ENCODE measurements at regions not wholly inside any gene's neighbourhood (a gene's known extent, or its start where the extent isn't known, plus 50 kb on each side); places are given as distances from the start of the nearest gene placed in this dataset.

DNA sequence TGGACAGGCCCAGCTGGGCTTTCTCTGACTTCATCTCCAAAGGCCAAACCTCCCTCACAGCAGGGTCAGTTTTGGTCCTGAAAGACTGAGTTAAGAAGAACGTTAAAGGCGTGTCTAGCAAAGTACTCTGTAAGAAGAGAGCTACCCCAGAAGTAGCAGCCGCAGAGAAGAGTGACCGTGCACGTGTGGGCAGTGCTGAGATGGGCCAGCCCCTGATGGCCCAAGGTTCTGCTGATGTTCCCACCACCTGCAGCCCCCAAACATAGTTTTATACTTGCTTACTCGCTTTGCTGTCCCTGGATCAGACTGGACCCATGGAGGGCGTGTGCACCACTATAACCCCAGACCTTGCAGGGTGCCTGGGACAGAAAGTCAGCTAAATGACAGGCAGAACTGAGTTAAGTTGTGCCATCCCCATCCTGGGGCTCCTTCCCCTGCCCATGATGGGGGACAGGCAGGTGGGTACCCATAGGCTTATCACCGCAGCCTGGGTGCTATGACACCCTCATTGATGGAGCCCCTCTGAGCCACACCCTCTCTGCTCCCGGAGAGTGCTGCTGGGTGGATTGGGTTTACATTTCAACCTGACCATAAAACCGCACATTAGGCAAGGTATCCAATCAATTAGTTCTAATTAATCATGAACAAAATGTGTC is 367.3 kb upstream of the HS6ST1 start:
- H3K4me3 Mint-ChIP-seq: no peak overlapping the region
- no peak for DNase-seq (ENCODE audit: low spot score)
- no peak overlapping the region for H3K27ac Mint-ChIP-seq
- H3K9me3 Mint-ChIP-seq: no peaks in the 10 kb centered on the region
- no peaks in the 10 kb centered on the region for H3K36me3 Mint-ChIP-seq (ENCODE audit: low read depth)
- intact Hi-C loops (cut with micrococcal nuclease): no loop called here
- H3K4me1 Mint-ChIP-seq (ENCODE audit: low read depth): peaks cover 38% of the 10 kb centered on the region
- peaks cover 5% of the 10 kb centered on the region for H3K27me3 Mint-ChIP-seq (ENCODE audit: insufficient read depth)

DNA sequence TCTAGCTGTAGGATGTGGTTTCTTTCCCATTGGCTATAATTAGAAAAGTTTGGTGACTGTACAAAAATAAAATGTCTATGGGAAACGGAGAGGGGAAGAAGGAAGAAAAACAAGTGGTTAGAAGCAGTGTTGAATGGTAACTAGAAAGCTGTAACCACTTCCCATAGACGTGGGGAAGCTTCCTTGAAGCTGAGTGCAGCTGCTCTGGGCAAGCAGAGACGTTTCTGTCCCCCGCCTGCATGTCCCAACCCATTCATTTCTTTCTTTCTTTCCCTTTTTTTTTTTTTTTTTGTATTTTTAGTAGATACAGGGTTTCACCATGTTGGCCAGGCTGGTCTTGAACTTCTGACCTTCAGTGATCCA is 367.8 kb upstream of the HS6ST1 start:
- Mint-ChIP-seq H3K36me3 (ENCODE audit: low read depth) (no peaks in the 10 kb centered on the region), H3K27ac (no peak overlapping the region), H3K9me3 (no peaks in the 10 kb centered on the region), H3K4me1 (ENCODE audit: low read depth) (peaks cover 38% of the 10 kb centered on the region), H3K27me3 (ENCODE audit: insufficient read depth) (peaks cover 1% of the 10 kb centered on the region), H3K4me3 (no peak overlapping the region)
- DNase-seq (ENCODE audit: low spot score): no peak
- intact Hi-C loops (cut with micrococcal nuclease): no loop called here

DNA sequence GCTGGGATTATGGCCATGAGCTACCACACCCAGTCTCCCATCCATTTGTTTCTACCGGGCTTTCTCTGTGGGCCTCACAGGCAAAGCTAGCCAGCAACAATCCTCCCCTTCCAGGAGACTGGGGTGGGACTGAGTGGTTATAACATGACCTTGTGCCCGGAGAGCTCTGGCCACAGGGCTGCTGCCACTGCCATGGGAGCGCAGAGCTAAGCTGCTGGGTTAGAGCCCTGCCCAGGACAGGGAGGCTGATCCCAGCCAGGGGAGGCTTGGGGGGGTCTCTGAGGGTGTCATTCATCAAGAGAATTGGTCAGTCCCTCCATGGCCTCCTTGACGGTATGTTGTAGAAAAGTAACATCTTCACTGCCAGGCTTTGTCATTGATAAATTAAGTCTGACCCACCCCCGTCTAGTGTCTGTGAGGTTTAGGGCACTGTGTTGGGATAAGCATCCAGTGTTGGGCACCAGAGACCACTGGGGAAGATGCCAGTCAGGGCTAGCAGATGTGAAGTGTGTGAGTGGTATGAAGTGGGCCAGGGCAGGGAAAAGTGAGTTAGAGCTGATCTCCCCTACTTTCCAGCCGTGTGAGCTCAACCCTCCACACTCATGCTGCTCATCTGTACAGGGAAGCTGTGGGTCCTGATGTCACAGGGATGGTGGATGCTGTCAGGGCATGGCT is 368.4 kb upstream of the HS6ST1 start:
- H3K36me3 Mint-ChIP-seq (ENCODE audit: low read depth): no peaks in the 10 kb centered on the region

DNA sequence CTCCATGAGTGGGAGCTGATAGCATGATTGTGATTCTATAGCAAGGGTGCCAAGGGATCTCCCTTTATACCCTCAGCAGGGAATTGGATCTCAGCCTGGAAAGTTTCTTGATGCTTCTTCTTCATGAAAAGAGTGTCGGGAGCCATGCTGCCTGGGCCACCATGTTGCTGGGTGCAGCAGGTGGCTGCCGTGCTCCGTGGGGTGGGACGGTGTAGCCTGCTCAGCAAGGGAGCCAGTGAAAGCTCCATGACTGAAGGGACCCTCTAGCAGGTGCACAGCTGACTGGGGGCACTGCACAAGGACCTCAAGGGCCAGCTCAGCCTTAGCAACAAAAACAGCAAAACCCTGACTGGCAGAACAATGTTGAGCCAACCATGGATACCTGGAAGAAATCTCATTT is 368.9 kb upstream of the HS6ST1 start:
- no peak for DNase-seq (ENCODE audit: low spot score)
- intact Hi-C loops (cut with micrococcal nuclease): no loop called here
- Mint-ChIP-seq H3K27me3 (ENCODE audit: insufficient read depth) (peaks cover 6% of the 10 kb centered on the region), H3K4me1 (ENCODE audit: low read depth) (peaks cover 38% of the 10 kb centered on the region), H3K9me3 (no peaks in the 10 kb centered on the region), H3K36me3 (ENCODE audit: low read depth) (no peaks in the 10 kb centered on the region), H3K27ac (no peak overlapping the region), H3K4me3 (no peak overlapping the region)

More for the DNA sequence above, 368.4 kb upstream of the HS6ST1 start:
- no peaks in the 10 kb centered on the region for H3K9me3 Mint-ChIP-seq
- no peak for DNase-seq (ENCODE audit: low spot score)
- H3K27ac Mint-ChIP-seq: no peak overlapping the region
- H3K4me3 Mint-ChIP-seq: no peak overlapping the region
- H3K4me1 Mint-ChIP-seq (ENCODE audit: low read depth): peaks cover 38% of the 10 kb centered on the region
- peaks cover 4% of the 10 kb centered on the region for H3K27me3 Mint-ChIP-seq (ENCODE audit: insufficient read depth)
- intact Hi-C loops (cut with micrococcal nuclease): no loop called here

DNA sequence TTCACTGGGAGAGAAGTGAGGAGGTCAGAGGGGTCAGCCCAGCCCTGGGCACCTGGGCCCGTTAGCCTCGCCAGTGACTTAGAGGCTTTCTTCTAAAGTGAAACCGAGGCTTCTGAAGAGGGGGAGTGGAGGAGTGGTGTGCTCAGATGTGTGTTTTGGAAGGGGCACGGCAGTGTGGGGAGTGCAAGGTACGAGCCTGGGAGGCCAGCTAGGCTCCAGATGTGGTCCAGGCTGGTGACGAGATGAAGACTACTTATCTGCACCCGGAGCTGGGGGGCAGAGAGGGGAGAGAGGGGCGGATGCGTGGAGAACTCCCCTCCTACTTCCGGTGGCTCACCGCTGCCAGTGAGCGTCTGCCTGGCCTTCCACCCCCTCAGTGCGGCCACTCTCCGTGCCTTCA is 371.3 kb upstream of the HS6ST1 start:
- peaks cover 6% of the 10 kb centered on the region for H3K27me3 Mint-ChIP-seq (ENCODE audit: insufficient read depth)
- H3K27ac Mint-ChIP-seq: no peak overlapping the region
- DNase-seq (ENCODE audit: low spot score): no peak
- intact Hi-C loops (cut with micrococcal nuclease): no loop called here
- no peak overlapping the region for H3K4me3 Mint-ChIP-seq
- H3K36me3 Mint-ChIP-seq (ENCODE audit: low read depth): no peaks in the 10 kb centered on the region
- peaks cover 37% of the 10 kb centered on the region for H3K4me1 Mint-ChIP-seq (ENCODE audit: low read depth)
- no peaks in the 10 kb centered on the region for H3K9me3 Mint-ChIP-seq

DNA sequence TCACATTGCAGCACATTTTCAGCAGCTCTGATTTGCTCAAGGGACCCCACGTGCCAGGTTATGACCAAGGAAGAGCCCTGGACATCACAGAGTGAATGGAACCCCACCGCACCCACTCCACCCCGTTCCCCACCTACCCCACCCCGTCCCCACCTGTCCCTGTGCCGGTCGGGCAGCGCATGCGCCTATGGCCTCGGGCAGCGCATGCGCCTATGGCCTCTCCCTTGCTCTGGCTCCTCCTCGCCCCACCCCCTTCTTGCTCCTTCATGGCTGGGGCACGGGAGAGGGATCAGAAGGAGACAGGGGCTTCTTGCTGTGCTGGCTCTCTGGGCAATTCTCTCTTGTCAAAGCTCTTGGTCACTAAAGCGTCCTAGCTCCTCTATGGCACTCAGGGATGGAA is 371.8 kb upstream of the HS6ST1 start:
- Mint-ChIP-seq H3K27me3 (ENCODE audit: insufficient read depth) (peaks cover 6% of the 10 kb centered on the region), H3K36me3 (ENCODE audit: low read depth) (no peaks in the 10 kb centered on the region), H3K4me3 (no peak overlapping the region), H3K4me1 (ENCODE audit: low read depth) (peaks cover 33% of the 10 kb centered on the region), H3K27ac (no peak overlapping the region), H3K9me3 (no peaks in the 10 kb centered on the region)
- intact Hi-C loops (cut with micrococcal nuclease): no loop called here
- no peak for DNase-seq (ENCODE audit: low spot score)

DNA sequence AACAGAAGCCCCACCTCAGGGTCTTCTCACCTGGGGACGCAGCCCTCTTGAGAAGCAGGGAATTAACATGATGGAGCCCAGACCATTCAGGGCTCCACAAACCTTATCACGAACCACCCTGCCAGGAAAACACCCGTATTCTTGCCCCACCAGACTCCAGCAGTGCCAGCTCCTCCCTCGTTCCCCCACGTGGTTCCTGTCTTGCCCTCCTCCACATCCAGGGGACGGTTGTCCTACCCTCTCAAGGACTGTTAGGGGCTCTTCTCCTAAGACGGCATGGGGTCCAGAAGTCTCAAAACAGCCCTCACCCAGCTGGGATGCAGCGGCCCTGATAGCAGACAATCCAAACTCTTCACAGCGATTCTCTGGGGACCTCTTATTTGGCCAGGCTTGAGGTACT is 372.2 kb upstream of the HS6ST1 start:
- H3K4me1 Mint-ChIP-seq (ENCODE audit: low read depth): peaks cover 29% of the 10 kb centered on the region
- intact Hi-C loops (cut with micrococcal nuclease): no loop called here
- no peaks in the 10 kb centered on the region for H3K36me3 Mint-ChIP-seq (ENCODE audit: low read depth)
- DNase-seq (ENCODE audit: low spot score): no peak
- H3K4me3 Mint-ChIP-seq: no peak overlapping the region
- H3K27ac Mint-ChIP-seq: no peak overlapping the region
- peaks cover 6% of the 10 kb centered on the region for H3K27me3 Mint-ChIP-seq (ENCODE audit: insufficient read depth)
- no peaks in the 10 kb centered on the region for H3K9me3 Mint-ChIP-seq

DNA sequence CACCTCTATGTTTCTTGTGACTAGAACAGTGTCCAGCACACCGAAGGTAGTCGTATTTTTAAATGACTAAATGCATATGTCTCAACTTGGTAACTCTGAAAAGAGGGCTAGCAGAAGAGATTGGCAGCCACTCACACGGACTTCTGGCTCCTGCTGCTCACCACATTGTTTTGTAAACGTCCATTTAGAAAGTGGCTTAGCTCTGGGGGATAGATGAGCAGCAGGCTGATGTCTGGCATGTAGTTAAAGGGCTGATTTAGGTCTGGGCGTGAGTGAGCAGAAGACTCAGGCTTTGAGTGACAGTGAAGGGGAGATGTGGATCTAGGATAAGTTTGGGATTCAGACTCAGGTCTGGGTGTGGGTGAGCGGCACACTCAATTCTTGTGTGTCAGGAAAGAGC is 372.9 kb upstream of the HS6ST1 start:
- peaks cover 23% of the 10 kb centered on the region for H3K4me1 Mint-ChIP-seq (ENCODE audit: low read depth)
- H3K4me3 Mint-ChIP-seq: no peak overlapping the region
- no peaks in the 10 kb centered on the region for H3K9me3 Mint-ChIP-seq
- no peak overlapping the region for H3K27ac Mint-ChIP-seq
- peaks cover 7% of the 10 kb centered on the region for H3K27me3 Mint-ChIP-seq (ENCODE audit: insufficient read depth)
- no peak for DNase-seq (ENCODE audit: low spot score)
- intact Hi-C loops (cut with micrococcal nuclease): no loop called here
- no peaks in the 10 kb centered on the region for H3K36me3 Mint-ChIP-seq (ENCODE audit: low read depth)

DNA sequence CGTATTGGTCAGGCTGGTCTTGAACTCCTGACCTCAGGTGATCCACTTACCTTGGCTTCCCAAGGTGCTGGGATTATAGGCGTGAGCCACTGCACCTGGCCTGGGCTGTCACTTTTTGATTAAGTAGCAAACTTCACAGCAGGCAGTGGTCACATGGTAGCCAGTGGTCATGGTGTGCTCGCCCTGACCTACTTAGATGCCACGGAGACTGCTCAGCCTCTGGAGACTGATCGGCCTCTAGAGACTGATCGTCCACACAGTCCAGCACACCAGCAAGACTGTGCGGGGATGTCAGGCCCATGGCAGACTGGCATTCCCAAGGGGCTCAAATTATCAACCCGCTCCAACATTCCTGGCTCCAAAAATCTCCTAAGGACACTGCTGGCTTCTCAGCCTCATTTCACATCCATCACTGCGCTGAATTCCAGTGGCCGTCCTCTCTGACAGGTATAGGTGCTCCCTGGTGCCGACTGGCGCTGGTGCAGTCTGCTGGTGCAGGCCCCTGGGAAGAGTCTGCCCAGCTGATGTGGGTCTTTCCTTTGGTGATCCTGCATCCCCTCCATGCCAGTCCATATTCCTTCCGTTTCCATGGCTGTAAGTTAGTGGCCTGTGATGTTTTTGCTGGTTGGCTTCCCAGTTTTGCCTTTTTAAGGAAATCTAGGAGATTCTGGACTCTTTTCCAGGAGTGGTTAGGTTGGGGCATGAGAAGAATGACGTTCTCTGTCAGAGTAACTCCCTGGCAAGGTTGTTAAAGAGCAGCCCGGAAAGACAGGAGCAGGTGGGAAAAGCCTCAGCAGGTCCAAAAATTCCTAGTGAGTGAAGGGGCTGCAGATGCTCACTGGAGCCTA is 374.5 kb upstream of the HS6ST1 start:
- DNase-seq (ENCODE audit: low spot score): no peak
- intact Hi-C loops (cut with micrococcal nuclease): no loop called here
- Mint-ChIP-seq H3K27ac (no peak overlapping the region), H3K9me3 (no peaks in the 10 kb centered on the region), H3K36me3 (ENCODE audit: low read depth) (no peaks in the 10 kb centered on the region), H3K27me3 (ENCODE audit: insufficient read depth) (peaks cover 11% of the 10 kb centered on the region), H3K4me1 (ENCODE audit: low read depth) (peaks cover 13% of the 10 kb centered on the region), H3K4me3 (no peak overlapping the region)

DNA sequence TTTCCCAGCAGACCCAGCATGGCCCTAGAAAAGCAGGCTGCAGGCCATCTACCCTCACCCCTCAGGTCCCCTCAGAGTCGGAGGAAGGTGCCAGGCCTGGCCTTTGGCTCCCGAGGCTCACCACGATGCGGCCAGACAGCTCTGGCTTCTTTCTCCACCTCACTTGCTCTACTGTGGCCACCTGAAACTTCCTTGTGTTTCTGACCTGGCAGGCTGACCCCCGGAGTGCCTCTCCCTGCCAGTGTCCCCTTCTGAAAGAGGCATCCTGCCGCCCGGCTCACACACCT is 375.0 kb upstream of the HS6ST1 start:
- Mint-ChIP-seq H3K9me3 (no peaks in the 10 kb centered on the region), H3K27me3 (ENCODE audit: insufficient read depth) (peaks cover 11% of the 10 kb centered on the region), H3K4me1 (ENCODE audit: low read depth) (peaks cover 13% of the 10 kb centered on the region), H3K27ac (no peak overlapping the region), H3K36me3 (ENCODE audit: low read depth) (no peaks in the 10 kb centered on the region), H3K4me3 (no peak overlapping the region)
- DNase-seq (ENCODE audit: low spot score): no peak
- intact Hi-C loops (cut with micrococcal nuclease): no loop called here

DNA sequence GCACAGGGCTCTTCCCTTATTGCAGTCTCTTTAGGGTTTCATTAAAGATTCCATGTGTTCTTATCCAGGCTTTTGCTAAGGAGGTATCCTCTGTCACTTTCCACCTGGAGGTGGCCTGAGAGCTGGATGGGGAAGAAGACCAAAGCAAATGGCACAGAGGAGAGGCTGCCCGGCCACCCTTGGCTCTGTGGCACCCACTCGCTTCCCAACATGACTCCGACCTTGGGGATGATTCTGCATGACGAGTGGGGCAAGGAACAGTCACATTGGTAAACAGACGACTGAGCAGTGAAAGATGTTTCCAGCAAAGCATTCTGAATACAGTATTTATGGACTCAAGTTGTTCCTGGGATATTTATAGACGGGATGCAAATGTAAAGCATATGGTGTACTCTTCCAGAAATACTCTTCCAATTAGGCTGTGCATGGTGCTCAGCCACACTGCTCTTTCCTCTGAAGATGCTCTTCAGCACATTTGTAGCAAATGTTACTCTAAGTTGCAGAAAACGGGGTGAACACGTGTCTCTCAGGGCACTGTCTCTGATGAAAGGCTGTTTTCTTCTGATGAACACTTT is 377.1 kb upstream of the HS6ST1 start:
- Mint-ChIP-seq H3K4me3 (no peak overlapping the region), H3K9me3 (no peaks in the 10 kb centered on the region), H3K4me1 (ENCODE audit: low read depth) (no peaks in the 10 kb centered on the region), H3K36me3 (ENCODE audit: low read depth) (no peaks in the 10 kb centered on the region), H3K27me3 (ENCODE audit: insufficient read depth) (peaks cover 22% of the 10 kb centered on the region), H3K27ac (no peak overlapping the region)
- no peak for DNase-seq (ENCODE audit: low spot score)
- intact Hi-C loops (cut with micrococcal nuclease): no loop called here

DNA sequence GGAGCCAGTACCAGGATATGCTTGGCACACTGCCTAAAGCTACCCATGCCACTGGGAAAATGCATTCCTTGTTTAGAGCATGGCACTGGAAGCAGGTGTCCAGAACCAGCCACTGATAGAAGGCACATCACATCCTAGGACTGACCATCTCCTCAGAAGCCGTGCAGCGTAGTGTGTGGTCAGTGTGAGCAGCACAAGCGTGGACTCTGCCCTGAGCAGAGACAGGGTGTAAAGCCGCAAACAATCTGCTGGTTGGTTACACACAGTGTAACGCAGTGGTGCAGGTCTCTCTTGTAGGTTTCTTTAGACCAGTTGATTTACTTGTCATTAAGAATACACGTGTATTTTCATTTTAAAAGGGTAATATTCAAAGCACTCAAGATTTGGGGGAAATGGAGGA is 377.8 kb upstream of the HS6ST1 start:
- intact Hi-C loops (cut with micrococcal nuclease): no loop called here
- DNase-seq (ENCODE audit: low spot score): no peak
- H3K4me3 Mint-ChIP-seq: no peak overlapping the region
- H3K36me3 Mint-ChIP-seq (ENCODE audit: low read depth): no peaks in the 10 kb centered on the region
- H3K9me3 Mint-ChIP-seq: no peaks in the 10 kb centered on the region
- H3K27ac Mint-ChIP-seq: no peak overlapping the region
- peaks cover 25% of the 10 kb centered on the region for H3K27me3 Mint-ChIP-seq (ENCODE audit: insufficient read depth)
- no peaks in the 10 kb centered on the region for H3K4me1 Mint-ChIP-seq (ENCODE audit: low read depth)

DNA sequence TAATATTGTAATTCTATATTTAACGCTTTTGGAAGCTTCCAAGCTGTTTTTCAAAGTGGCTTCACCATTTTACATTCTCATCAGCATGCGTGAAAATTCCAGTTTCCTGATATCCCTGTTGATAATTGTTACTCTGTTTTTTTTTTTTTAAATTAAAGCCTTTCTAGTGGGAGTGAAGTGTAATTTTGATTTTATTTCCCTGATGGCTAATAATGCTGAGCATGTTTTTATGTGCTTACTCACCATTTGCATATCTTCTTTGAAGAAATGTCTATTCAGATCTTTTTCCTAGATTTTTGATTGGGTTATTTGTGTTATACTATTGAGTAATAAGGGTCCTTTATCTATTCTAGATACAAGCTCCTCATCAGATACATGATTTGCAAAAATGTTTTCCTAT is 382.8 kb upstream of the HS6ST1 start:
- Mint-ChIP-seq H3K36me3 (ENCODE audit: low read depth) (no peaks in the 10 kb centered on the region), H3K4me3 (no peak overlapping the region), H3K27ac (no peak overlapping the region), H3K9me3 (peaks cover 3% of the 10 kb centered on the region), H3K4me1 (ENCODE audit: low read depth) (no peaks in the 10 kb centered on the region), H3K27me3 (ENCODE audit: insufficient read depth) (peaks cover 35% of the 10 kb centered on the region)
- no peak for DNase-seq (ENCODE audit: low spot score)
- intact Hi-C loops (cut with micrococcal nuclease): no loop called here

Measured in activated T-helper 1 cell treated with anti-CD3 and anti-CD28 coated beads, Interleukin-12 subunit alpha, Interleukin-12 subunit beta, Interleukin-2, Interleukin-4 antibody, amounts not matched to agents 30 ng/mL and 10 ng/mL and 1 ng/mL, durations not matched to agents 14 hours and 24 hours and 36 hours (primary cell).